Keratinocyte (primary cell): ENCODE measurements at regions not wholly inside any gene's neighbourhood (a gene's known extent, or its start where the extent isn't known, plus 50 kb on each side); places are given as distances from the start of the nearest gene placed in this dataset.

Experiments used
- DNase-seq: peaks from one replicate; pipeline ENCODE4 v3.0.0-alpha.2; 2011; ENCODE audit warnings: low read depth, missing footprints, low spot score
- FAIRE-seq: peaks from 2 replicates; lab custom pipeline; 2011; peaks lifted over from hg19 to GRCh38; lab: Jason Lieb, UNC
- H2AFZ ChIP-seq: 2 replicates; pipeline ENCODE4 v1.6.0; 2012; ENCODE audit warnings: low read length, control low read depth, inconsistent platforms; ENCODE audit not compliant: control insufficient read depth
- H3K27ac ChIP-seq: 2 replicates; pipeline ENCODE4 v1.5.1; 2011; ENCODE audit warnings: low read length; ENCODE audit not compliant: control insufficient read depth, insufficient read depth
- H3K27me3 ChIP-seq: 3 replicates; pipeline ENCODE4 v1.6.0; 2011; ENCODE audit warnings: low read length; ENCODE audit not compliant: control insufficient read depth, insufficient read depth; ENCODE audit errors: extremely low read depth
- H3K36me3 ChIP-seq, 2 experiments: 2 replicates in 1 of 2; 3 replicates in 1 of 2; pipeline ENCODE4 v1.5.1; 2011; ENCODE audit warnings: low read length in 2 of 2, mild to moderate bottlenecking in 1 of 2; ENCODE audit not compliant: control insufficient read depth in 2 of 2, insufficient read depth in 2 of 2; ENCODE audit errors: extremely low read depth in 1 of 2
- H3K4me1 ChIP-seq: 3 replicates; pipeline ENCODE4 v1.5.1; 2011; ENCODE audit warnings: low read length; ENCODE audit not compliant: control insufficient read depth, insufficient read depth; ENCODE audit errors: extremely low read depth
- H3K4me2 ChIP-seq: 3 replicates; pipeline ENCODE4 v1.6.0; 2011; ENCODE audit warnings: low read depth, low read length; ENCODE audit not compliant: control insufficient read depth, insufficient read depth; ENCODE audit errors: extremely low read depth
- H3K4me3 ChIP-seq, 3 experiments: fragments of 200-600 bp in 1 of 3; sonication (generic) in 1 of 3; 2 replicates in 2 of 3; 3 replicates in 1 of 3; pipeline ENCODE4 v1.5.1; 2011 to 2016; ENCODE audit warnings: low read length in 3 of 3, mild to moderate bottlenecking in 3 of 3, control low read depth in 2 of 3, inconsistent platforms in 1 of 3, low read depth in 1 of 3, mixed read lengths in 1 of 3, mixed run types in 1 of 3, moderate library complexity in 1 of 3; ENCODE audit not compliant: control insufficient read depth in 2 of 3, insufficient read depth in 2 of 3; ENCODE audit errors: extremely low read depth in 1 of 3
- H3K79me2 ChIP-seq: 2 replicates; pipeline ENCODE4 v1.6.0; 2012; ENCODE audit warnings: low read length; ENCODE audit not compliant: control insufficient read depth, insufficient read depth
- H3K9ac ChIP-seq: 3 replicates; pipeline ENCODE4 v1.6.0; 2011; ENCODE audit warnings: low read length; ENCODE audit not compliant: control insufficient read depth, insufficient read depth; ENCODE audit errors: extremely low read depth
- H3K9me1 ChIP-seq: 3 replicates; pipeline ENCODE4 v1.6.0; 2011; ENCODE audit warnings: low read length; ENCODE audit not compliant: control insufficient read depth, insufficient read depth; ENCODE audit errors: extremely low read depth
- H3K9me3 ChIP-seq: 2 replicates; pipeline ENCODE4 v1.5.1; 2012; ENCODE audit warnings: low read depth, low read length; ENCODE audit not compliant: control insufficient read depth
- H4K20me1 ChIP-seq: 3 replicates; pipeline ENCODE4 v1.6.0; 2011; ENCODE audit warnings: low read length; ENCODE audit not compliant: control insufficient read depth, insufficient read depth; ENCODE audit errors: extremely low read depth
- CTCF ChIP-seq, 3 experiments: IDR thresholded peaks in 1 of 3; conservative IDR thresholded peaks in 1 of 3; optimal IDR thresholded peaks in 1 of 3; 2 replicates in 2 of 3; 3 replicates in 1 of 3; pipeline versions ENCODE3 to v1.5.1; 2011; ENCODE audit warnings: low read length in 3 of 3, mild to moderate bottlenecking in 3 of 3, moderate library complexity in 2 of 3, control low read depth in 1 of 3, inconsistent platforms in 1 of 3; ENCODE audit not compliant: insufficient read depth in 2 of 3; ENCODE audit errors: extremely low read depth in 1 of 3
- EZH2 ChIP-seq: IDR thresholded peaks from one replicate; pipeline ENCODE4 v1.6.1; 2012; ENCODE audit warnings: inconsistent platforms, mild to moderate bottlenecking, low read length, moderate library complexity
- dilution Hi-C: fragments of 300-500 bp; cut with MboI; formaldehyde crosslinking; loops from one replicate; pipeline ENCODE4 v1.7.0; 2020; ENCODE audit warnings: low sequenced_read_pairs; ENCODE audit not compliant: extremely low pct_ligation_motif_present

GRCh38 chr6:134632024-134632423 is 314.1 kb upstream of the SGK1 start:
- Histone ChIP-seq H3K79me2 (no peaks in the 10 kb centered on the region), H3K36me3 (no peaks in the 10 kb centered on the region), H3K4me3 (no peak overlapping the region), H3K9me3 (no peaks in the 10 kb centered on the region), H3K27ac (no peak overlapping the region), H3K4me2 (no peak overlapping the region), H3K4me1 (no peaks in the 10 kb centered on the region), H2AFZ (no peak overlapping the region), H4K20me1 (no peaks in the 10 kb centered on the region), H3K9me1 (no peaks in the 10 kb centered on the region), H3K27me3 (no peaks in the 10 kb centered on the region), H3K9ac (no peak overlapping the region)
- FAIRE-seq (no peak), DNase-seq (no peak)
- dilution Hi-C loops = no loop called here
- TF ChIP-seq CTCF (optimal IDR thresholded peaks at IDR 0.05 in 1 of 3, IDR thresholded peaks at IDR 0.05 in 1 of 3, conservative IDR thresholded peaks at IDR 0.05 in 1 of 3; ENCODE audit: extremely low read depth in 1 of 3, insufficient read depth in 2 of 3, low read length in 3 of 3) = no peak
- TF ChIP-seq EZH2 = no peak

- H3K4me1 ChIP-seq = no peaks in the 10 kb centered on the region
- TF ChIP-seq EZH2 (no peak), CTCF (optimal IDR thresholded peaks at IDR 0.05 in 1 of 3, IDR thresholded peaks at IDR 0.05 in 1 of 3, conservative IDR thresholded peaks at IDR 0.05 in 1 of 3; ENCODE audit: extremely low read depth in 1 of 3, insufficient read depth in 2 of 3, low read length in 3 of 3) (no peak)
- H2AFZ ChIP-seq = no peak overlapping the region
- no peak overlapping the region for H3K4me2 ChIP-seq
- FAIRE-seq (no peak), DNase-seq (no peak)
- no peak overlapping the region for H3K4me3 ChIP-seq
- dilution Hi-C loops = no loop called here
- H3K9me1 ChIP-seq = no peaks in the 10 kb centered on the region
- H3K9ac ChIP-seq = no peak overlapping the region
- H3K27me3 ChIP-seq = no peaks in the 10 kb centered on the region
- H3K36me3 ChIP-seq = no peaks in the 10 kb centered on the region
- H3K9me3 ChIP-seq = no peaks in the 10 kb centered on the region
- H3K27ac ChIP-seq = no peak overlapping the region
- H3K79me2 ChIP-seq = no peaks in the 10 kb centered on the region
- H4K20me1 ChIP-seq = no peaks in the 10 kb centered on the region
These were observed 313.5 kb upstream of the SGK1 start for GRCh38 chr6:134631398-134631924.
